HL-60 (cell line): ENCODE measurements at regions not wholly inside any gene's neighbourhood (a gene's known extent, or its start where the extent isn't known, plus 50 kb on each side); places are given as distances from the start of the nearest gene placed in this dataset.

Source experiments
- CTCF ChIP-seq: IDR thresholded peaks from one replicate; pipeline ENCODE4 v1.5.1; 2011; ENCODE audit warnings: low read length, control low read depth, inconsistent platforms; ENCODE audit not compliant: insufficient read depth
- GABPA ChIP-seq: IDR thresholded peaks from 2 replicates; pipeline ENCODE4 v1.6.1; 2012; ENCODE audit warnings: low read depth
- POLR2AphosphoS5 ChIP-seq: IDR thresholded peaks from 2 replicates; pipeline ENCODE4 v1.6.1; 2012; ENCODE audit warnings: low read depth

GRCh38 chr2:4134551-4135550 lies 431.5 kb downstream of the DCDC2C start:
- TF ChIP-seq CTCF (no peak), GABPA (no peak), POLR2AphosphoS5 (no peak)
